MCF 10A (cell line): ENCODE measurements at regions not wholly inside any gene's neighbourhood (a gene's known extent, or its start where the extent isn't known, plus 50 kb on each side); places are given as distances from the start of the nearest gene placed in this dataset.

Experiments used
- BruUV-seq: library from RNA; stranded (reverse); fragments of 400-500 nt; replicated peaks from 2 replicates; lab custom pipeline; 2021; lab: Mats Ljungman, UMichigan
- CTCF ChIA-PET: fragments of 300-600 bp; sonication (Branson Sonifier 250); formaldehyde crosslinking; extraction: SDS; loops from one replicate; lab custom pipeline; 2021; ENCODE audit warnings: antibody characterized with exemption, inconsistent platforms; lab: Yijun Ruan, JAX
- POLR2A ChIA-PET: fragments of 300-600, 350-650 bp; sonication (Branson Sonifier 250); formaldehyde crosslinking; extraction: SDS; loops from one replicate; lab custom pipeline; 2020; ENCODE audit warnings: antibody characterized with exemption, inconsistent platforms; lab: Yijun Ruan, JAX
- DNase-seq: peaks from one replicate; pipeline ENCODE4 v3.0.0-alpha.2; 2018; ENCODE audit not compliant: unreplicated experiment
- H3K27ac Mint-ChIP-seq: one replicate; pipeline ENCODE4 v1.8.0; 2022; ENCODE audit warnings: mild to moderate bottlenecking, low read depth, mixed read lengths; ENCODE audit not compliant: unreplicated experiment
- H3K27me3 Mint-ChIP-seq: one replicate; pipeline ENCODE4 v1.8.0; 2022; ENCODE audit warnings: mixed read lengths; ENCODE audit not compliant: insufficient read depth, unreplicated experiment
- H3K36me3 Mint-ChIP-seq: one replicate; pipeline ENCODE4 v1.8.0; 2022; ENCODE audit warnings: mild to moderate bottlenecking, moderate library complexity, mixed read lengths; ENCODE audit not compliant: insufficient read depth, unreplicated experiment
- H3K4me1 Mint-ChIP-seq: one replicate; pipeline ENCODE4 v1.8.0; 2022; ENCODE audit warnings: mixed read lengths; ENCODE audit not compliant: insufficient read depth, unreplicated experiment
- H3K4me3 Mint-ChIP-seq: one replicate; pipeline ENCODE4 v1.8.0; 2022; ENCODE audit warnings: mild to moderate bottlenecking, moderate library complexity, mixed read lengths; ENCODE audit not compliant: unreplicated experiment
- H3K9me3 Mint-ChIP-seq: one replicate; pipeline ENCODE4 v1.8.0; 2022; ENCODE audit warnings: mixed read lengths; ENCODE audit not compliant: unreplicated experiment
- CTCF ChIP-seq: fragments of 200-600 bp; IDR thresholded peaks from one replicate; pipeline ENCODE4 v1.8.0; 2022; ENCODE audit warnings: antibody characterized with exemption, mild to moderate bottlenecking; ENCODE audit not compliant: unreplicated experiment
- intact Hi-C: fragments of 100-400 bp; cut with micrococcal nuclease; formaldehyde crosslinking; loops from 2 replicates; pipeline ENCODE4 v1.14.1; 2022

GRCh38 chr10:55062349-55062748 is 261.3 kb upstream of the PCDH15 start:
- peaks cover 40% of the 10 kb centered on the region for H3K27me3 Mint-ChIP-seq
- no peaks in the 10 kb centered on the region for H3K9me3 Mint-ChIP-seq
- no peaks in the 10 kb centered on the region for H3K36me3 Mint-ChIP-seq
- DNase-seq: no peak
- no peaks in the 10 kb centered on the region for H3K4me1 Mint-ChIP-seq
- no peak for TF ChIP-seq CTCF
- no peak overlapping the region for H3K4me3 Mint-ChIP-seq
- intact Hi-C loops: no loop called here
- BruUV-seq: no TSS peak
- H3K27ac Mint-ChIP-seq: no peak overlapping the region
- POLR2A ChIA-PET: no interaction called here
- CTCF ChIA-PET: interaction anchor here (0.5 to 0.6 kb wide), 2 partner anchors 1075 to 1623 kb away, joined by 3 read pairs; no protein-coding TSS in a partner anchor

- Mint-ChIP-seq H3K36me3 (no peaks in the 10 kb centered on the region), H3K27me3 (peaks cover 58% of the 10 kb centered on the region), H3K4me1 (no peaks in the 10 kb centered on the region), H3K27ac (no peak overlapping the region), H3K9me3 (no peaks in the 10 kb centered on the region), H3K4me3 (no peak overlapping the region)
- TF ChIP-seq CTCF: no peak
- no peak for DNase-seq
- ChIA-PET CTCF (no interaction called here), POLR2A (no interaction called here)
- intact Hi-C loops: no loop called here
- no TSS peak for BruUV-seq
Observed at GRCh38 chr10:55058800-55059199, 257.8 kb upstream of the PCDH15 start.

GRCh38 chr10:55051515-55051914 is 250.5 kb upstream of the PCDH15 start:
- intact Hi-C loops: no loop called here
- Mint-ChIP-seq H3K27ac (no peak overlapping the region), H3K4me3 (no peak overlapping the region), H3K9me3 (no peaks in the 10 kb centered on the region), H3K4me1 (no peaks in the 10 kb centered on the region), H3K27me3 (peaks cover 59% of the 10 kb centered on the region), H3K36me3 (no peaks in the 10 kb centered on the region)
- POLR2A ChIA-PET: no interaction called here
- DNase-seq: no peak
- no TSS peak for BruUV-seq
- CTCF ChIA-PET: no interaction called here
- TF ChIP-seq CTCF: no peak

- no peaks in the 10 kb centered on the region for H3K36me3 Mint-ChIP-seq
Observed at GRCh38 chr10:55048830-55049498, 247.9 kb upstream of the PCDH15 start.

More at GRCh38 chr10:55048830-55049498, 247.9 kb upstream of the PCDH15 start:
- Mint-ChIP-seq H3K4me1 (no peaks in the 10 kb centered on the region), H3K4me3 (no peak overlapping the region), H3K9me3 (no peaks in the 10 kb centered on the region), H3K27me3 (peaks cover 56% of the 10 kb centered on the region), H3K27ac (no peak overlapping the region)
- intact Hi-C loops: no loop called here
- POLR2A ChIA-PET: no interaction called here
- DNase-seq: no peak
- CTCF ChIA-PET: interaction anchor here (0.6 kb wide), 1 partner anchor 400 kb away, joined by 4 read pairs; no protein-coding TSS in a partner anchor
- no TSS peak for BruUV-seq
- TF ChIP-seq CTCF: no peak
